Activated naive CD4-positive, alpha-beta T cell treated with anti-CD3 and anti-CD28 coated beads, Interleukin-2, amount 50 U/mL, for 24 hours (primary cell): ENCODE measurements at regions not wholly inside any gene's neighbourhood (a gene's known extent, or its start where the extent isn't known, plus 50 kb on each side); places are given as distances from the start of the nearest gene placed in this dataset.

Experiments used
- H3K27ac Mint-ChIP-seq: one replicate; pipeline ENCODE4 v1.8.0; 2021; ENCODE audit warnings: mild to moderate bottlenecking, mixed read lengths
- H3K27me3 Mint-ChIP-seq: one replicate; pipeline ENCODE4 v1.8.0; 2021; ENCODE audit warnings: mixed read lengths
- H3K36me3 Mint-ChIP-seq: one replicate; pipeline ENCODE4 v1.8.0; 2021; ENCODE audit warnings: mixed read lengths
- H3K4me1 Mint-ChIP-seq: one replicate; pipeline ENCODE4 v1.8.0; 2021; ENCODE audit warnings: mixed read lengths
- H3K4me3 Mint-ChIP-seq: one replicate; pipeline ENCODE4 v1.8.0; 2021; ENCODE audit warnings: mild to moderate bottlenecking, mixed read lengths
- H3K9me3 Mint-ChIP-seq: one replicate; pipeline ENCODE4 v1.8.0; 2021; ENCODE audit warnings: mixed read lengths

DNA sequence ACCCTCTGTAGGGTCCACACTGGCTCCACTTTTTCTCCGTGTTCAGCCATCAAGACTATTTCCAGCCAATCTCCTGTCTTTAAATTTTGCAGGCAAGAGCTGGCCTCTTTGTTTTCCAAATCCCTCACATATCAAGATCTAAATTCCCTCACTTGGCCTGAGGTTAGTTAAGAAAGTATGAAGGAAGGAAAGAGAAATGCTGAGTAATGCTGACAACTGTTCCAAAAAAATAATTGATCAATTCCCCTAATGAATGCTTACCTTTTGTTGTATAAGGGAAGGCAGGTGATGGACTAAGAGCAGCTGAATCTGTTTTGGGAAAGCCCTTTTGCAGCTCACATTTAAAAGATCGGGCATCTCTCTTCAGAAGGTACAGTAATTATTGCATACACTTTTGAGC, 105.1 kb upstream of the KCNJ16 start:
- Mint-ChIP-seq H3K9me3 (peaks cover 4% of the 10 kb centered on the region), H3K27me3 (no peaks in the 10 kb centered on the region), H3K27ac (no peak overlapping the region), H3K36me3 (no peaks in the 10 kb centered on the region), H3K4me3 (no peak overlapping the region), H3K4me1 (no peaks in the 10 kb centered on the region)

DNA sequence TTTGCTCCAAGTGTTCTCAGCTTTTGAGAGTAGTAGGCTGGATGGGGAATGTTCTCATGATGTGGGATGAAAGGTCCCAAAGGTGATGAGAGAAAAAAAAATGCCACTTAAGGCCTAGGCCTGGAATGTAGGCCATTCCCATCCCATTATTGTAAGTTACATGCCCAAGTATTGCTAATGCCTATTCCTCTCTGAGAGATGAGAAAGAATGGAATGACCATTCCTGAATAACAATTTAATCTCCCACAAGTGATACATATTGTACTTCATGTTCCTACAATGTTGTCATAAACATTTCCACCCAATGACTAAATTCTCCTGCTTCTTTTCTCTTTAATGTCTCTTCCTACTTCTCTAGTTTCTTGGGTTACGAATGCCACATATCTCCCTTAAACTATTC, 102.8 kb upstream of the KCNJ16 start:
- Mint-ChIP-seq H3K36me3 (no peaks in the 10 kb centered on the region), H3K4me3 (no peak overlapping the region), H3K9me3 (no peaks in the 10 kb centered on the region), H3K27ac (no peak overlapping the region), H3K4me1 (no peaks in the 10 kb centered on the region), H3K27me3 (no peaks in the 10 kb centered on the region)

DNA sequence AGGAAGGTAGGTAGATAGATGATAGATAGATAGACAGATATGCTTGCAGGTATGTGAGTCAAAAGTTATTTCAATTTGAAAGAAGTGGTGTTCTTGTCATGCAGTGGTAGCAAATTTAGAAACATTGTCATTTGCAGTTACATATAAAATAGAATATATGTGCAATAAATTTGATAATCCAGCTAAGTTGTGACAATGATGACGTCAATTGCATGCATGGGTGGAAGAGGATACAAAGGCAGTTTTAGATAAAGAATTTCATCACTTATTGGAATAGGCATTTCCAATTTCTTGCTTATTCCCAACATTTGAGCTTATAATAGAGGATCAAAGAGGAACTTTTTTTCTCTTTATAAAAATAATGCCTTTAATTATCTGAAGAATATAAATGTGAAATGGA, 99.2 kb upstream of the KCNJ16 start:
- Mint-ChIP-seq H3K27me3 (no peaks in the 10 kb centered on the region), H3K9me3 (no peaks in the 10 kb centered on the region), H3K36me3 (no peaks in the 10 kb centered on the region), H3K4me1 (no peaks in the 10 kb centered on the region), H3K27ac (no peak overlapping the region), H3K4me3 (no peak overlapping the region)

GRCh38 chr17:69978056-69978646, 96.9 kb upstream of the KCNJ16 start:
- H3K9me3 Mint-ChIP-seq: peaks cover 5% of the 10 kb centered on the region
- no peaks in the 10 kb centered on the region for H3K27me3 Mint-ChIP-seq
- H3K36me3 Mint-ChIP-seq: no peaks in the 10 kb centered on the region
- no peak overlapping the region for H3K4me3 Mint-ChIP-seq
- no peak overlapping the region for H3K27ac Mint-ChIP-seq
- H3K4me1 Mint-ChIP-seq: no peaks in the 10 kb centered on the region

GRCh38 chr17:69981441-69981840, 93.6 kb upstream of the KCNJ16 start:
- Mint-ChIP-seq H3K27me3 (no peaks in the 10 kb centered on the region), H3K4me3 (no peak overlapping the region), H3K27ac (no peak overlapping the region), H3K9me3 (peaks cover 6% of the 10 kb centered on the region), H3K4me1 (no peaks in the 10 kb centered on the region), H3K36me3 (no peaks in the 10 kb centered on the region)

- H3K4me1 Mint-ChIP-seq: no peaks in the 10 kb centered on the region
- no peaks in the 10 kb centered on the region for H3K36me3 Mint-ChIP-seq
- no peak overlapping the region for H3K4me3 Mint-ChIP-seq
- H3K27ac Mint-ChIP-seq: no peak overlapping the region
- H3K9me3 Mint-ChIP-seq: peaks cover 22% of the 10 kb centered on the region
- H3K27me3 Mint-ChIP-seq: peaks cover 1% of the 10 kb centered on the region
Observed at GRCh38 chr17:69995476-69995875, 79.5 kb upstream of the KCNJ16 start.

DNA sequence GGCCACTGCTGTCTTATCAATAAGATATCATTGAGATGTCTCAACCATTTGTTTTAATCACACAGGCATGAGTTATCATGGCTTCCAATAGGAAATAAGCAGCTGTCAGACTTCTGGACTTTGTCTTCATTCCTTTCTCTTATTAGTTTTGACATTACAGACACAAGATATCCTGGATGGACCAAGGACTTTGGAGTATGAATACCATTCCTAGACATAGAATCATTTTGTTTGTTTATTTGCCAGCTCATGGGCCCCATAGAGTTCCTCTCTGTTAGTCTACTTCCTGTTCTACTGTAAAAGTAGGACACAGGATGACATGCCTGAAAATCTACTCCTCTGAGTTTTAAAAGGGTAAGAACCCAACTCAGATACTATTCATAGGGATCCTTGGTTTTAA, 77.7 kb upstream of the KCNJ16 start:
- no peaks in the 10 kb centered on the region for H3K36me3 Mint-ChIP-seq
- no peaks in the 10 kb centered on the region for H3K4me1 Mint-ChIP-seq
- H3K27me3 Mint-ChIP-seq: no peaks in the 10 kb centered on the region

DNA sequence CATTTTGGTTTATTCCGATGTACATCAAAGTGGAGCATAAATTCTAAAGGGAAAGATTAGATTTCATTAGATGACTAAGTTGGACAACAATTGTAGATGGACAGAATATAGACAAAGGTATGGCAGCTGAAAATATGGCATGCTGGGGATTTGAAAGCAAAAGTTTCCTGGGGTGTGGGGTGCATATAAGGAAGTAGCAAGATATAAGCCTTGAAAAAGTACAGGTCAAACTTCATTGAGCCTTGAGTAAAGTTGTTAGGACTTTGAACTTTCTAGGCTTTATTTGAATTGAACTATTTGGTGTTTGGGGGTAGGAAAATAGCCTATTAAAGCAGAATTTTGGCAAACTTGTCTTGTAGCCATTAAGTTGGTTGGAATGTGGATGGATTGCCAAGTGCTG, 75.8 kb upstream of the KCNJ16 start:
- Mint-ChIP-seq H3K9me3 (peaks cover 13% of the 10 kb centered on the region), H3K27ac (no peak overlapping the region), H3K4me3 (no peak overlapping the region), H3K27me3 (no peaks in the 10 kb centered on the region), H3K4me1 (no peaks in the 10 kb centered on the region), H3K36me3 (no peaks in the 10 kb centered on the region)

More for the DNA sequence above, 77.7 kb upstream of the KCNJ16 start:
- H3K27ac Mint-ChIP-seq: no peak overlapping the region
- H3K9me3 Mint-ChIP-seq: peaks cover 14% of the 10 kb centered on the region
- no peak overlapping the region for H3K4me3 Mint-ChIP-seq

GRCh38 chr17:70006159-70006558, 68.9 kb upstream of the KCNJ16 start:
- H3K36me3 Mint-ChIP-seq: no peaks in the 10 kb centered on the region
- H3K27ac Mint-ChIP-seq: no peak overlapping the region
- H3K27me3 Mint-ChIP-seq: peaks cover 3% of the 10 kb centered on the region
- no peaks in the 10 kb centered on the region for H3K4me1 Mint-ChIP-seq
- H3K9me3 Mint-ChIP-seq: peaks cover 14% of the 10 kb centered on the region
- no peak overlapping the region for H3K4me3 Mint-ChIP-seq

GRCh38 chr17:70011750-70012149, 63.3 kb upstream of the KCNJ16 start:
- Mint-ChIP-seq H3K27me3 (peaks cover 4% of the 10 kb centered on the region), H3K9me3 (peaks cover 7% of the 10 kb centered on the region), H3K4me1 (no peaks in the 10 kb centered on the region), H3K36me3 (no peaks in the 10 kb centered on the region), H3K27ac (no peak overlapping the region), H3K4me3 (no peak overlapping the region)

GRCh38 chr17:70013911-70014310, 61.1 kb upstream of the KCNJ16 start:
- Mint-ChIP-seq H3K27me3 (peaks cover 2% of the 10 kb centered on the region), H3K36me3 (no peaks in the 10 kb centered on the region), H3K4me3 (no peak overlapping the region), H3K27ac (no peak overlapping the region), H3K4me1 (no peaks in the 10 kb centered on the region), H3K9me3 (no peaks in the 10 kb centered on the region)

DNA sequence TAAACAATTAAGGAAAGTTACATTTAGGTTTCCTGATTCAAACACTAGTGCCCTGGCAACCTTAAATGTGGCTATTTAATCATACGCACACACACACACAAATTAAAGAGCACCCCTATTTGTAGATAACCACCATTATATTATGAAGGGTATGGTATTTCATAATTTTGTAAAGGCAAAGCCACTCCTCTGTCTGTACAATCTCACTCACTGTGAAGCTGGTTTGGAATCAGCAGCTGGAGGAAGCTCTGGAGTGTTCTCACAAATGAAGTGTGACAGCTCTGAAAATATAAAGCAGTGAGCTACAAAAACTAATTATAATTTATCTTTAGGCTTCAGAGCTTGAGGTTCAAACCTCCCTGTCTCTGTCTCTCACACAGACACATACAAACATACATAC, 57.9 kb upstream of the KCNJ16 start:
- Mint-ChIP-seq H3K4me3 (no peak overlapping the region), H3K27ac (no peak overlapping the region)

GRCh38 chr17:70017941-70018340, 57.1 kb upstream of the KCNJ16 start:
- Mint-ChIP-seq H3K27ac (no peak overlapping the region), H3K4me1 (no peaks in the 10 kb centered on the region), H3K27me3 (peaks cover 2% of the 10 kb centered on the region), H3K4me3 (no peak overlapping the region), H3K36me3 (no peaks in the 10 kb centered on the region), H3K9me3 (no peaks in the 10 kb centered on the region)

More for the DNA sequence above, 57.9 kb upstream of the KCNJ16 start:
- Mint-ChIP-seq H3K9me3 (no peaks in the 10 kb centered on the region), H3K4me1 (no peaks in the 10 kb centered on the region), H3K36me3 (no peaks in the 10 kb centered on the region), H3K27me3 (peaks cover 2% of the 10 kb centered on the region)

DNA sequence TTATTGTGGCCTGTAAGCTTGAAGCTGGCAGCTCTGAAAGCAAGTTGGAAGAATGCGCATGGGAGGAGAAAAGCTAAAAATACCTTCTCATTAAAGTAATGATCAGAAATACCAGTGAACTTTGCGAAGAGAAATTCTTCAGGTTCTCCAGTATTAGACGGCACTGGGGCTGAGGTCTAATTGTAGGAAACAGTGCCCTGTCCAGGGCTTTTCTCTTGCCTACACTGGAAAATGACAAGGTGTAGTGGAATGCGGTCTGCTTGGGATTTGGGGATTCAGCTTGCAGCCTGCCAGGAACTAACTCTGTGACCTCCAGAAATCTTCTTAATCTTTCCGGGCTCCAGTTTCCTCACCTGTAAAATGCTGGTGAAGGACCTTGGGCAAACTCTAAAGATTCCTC, 53.3 kb upstream of the KCNJ16 start:
- Mint-ChIP-seq H3K4me3 (no peak overlapping the region), H3K27ac (no peak overlapping the region), H3K36me3 (no peaks in the 10 kb centered on the region), H3K9me3 (no peaks in the 10 kb centered on the region), H3K4me1 (no peaks in the 10 kb centered on the region), H3K27me3 (peaks cover 1% of the 10 kb centered on the region)

DNA sequence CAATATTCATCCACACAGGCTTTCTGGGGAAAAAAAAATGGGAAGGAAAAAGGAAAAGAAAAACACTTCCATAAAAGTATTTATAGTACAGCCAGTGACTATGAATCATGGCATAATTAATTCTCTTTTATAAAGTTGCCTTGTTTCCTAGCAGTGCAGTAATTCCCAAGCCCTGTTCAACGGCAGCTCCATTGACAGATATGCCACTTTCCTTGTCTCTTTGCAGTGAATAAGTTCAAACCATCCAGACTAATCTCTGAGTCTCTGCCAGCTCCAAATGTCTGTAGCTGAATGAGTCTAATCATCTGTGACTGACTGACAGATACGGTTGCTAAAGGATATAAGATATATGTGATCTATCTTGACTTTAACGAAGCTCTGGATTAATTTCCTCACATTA, 52.9 kb upstream of the KCNJ16 start:
- Mint-ChIP-seq H3K36me3 (no peaks in the 10 kb centered on the region), H3K27ac (no peak overlapping the region)

GRCh38 chr17:70024253-70024652, 50.8 kb upstream of the KCNJ16 start:
- peaks cover 2% of the 10 kb centered on the region for H3K27me3 Mint-ChIP-seq
- H3K4me1 Mint-ChIP-seq: no peaks in the 10 kb centered on the region
- H3K4me3 Mint-ChIP-seq: no peak overlapping the region
- H3K9me3 Mint-ChIP-seq: no peaks in the 10 kb centered on the region
- H3K36me3 Mint-ChIP-seq: no peaks in the 10 kb centered on the region
- H3K27ac Mint-ChIP-seq: no peak overlapping the region

More for the DNA sequence above, 52.9 kb upstream of the KCNJ16 start:
- no peaks in the 10 kb centered on the region for H3K4me1 Mint-ChIP-seq
- H3K27me3 Mint-ChIP-seq: peaks cover 1% of the 10 kb centered on the region
- H3K4me3 Mint-ChIP-seq: no peak overlapping the region
- no peaks in the 10 kb centered on the region for H3K9me3 Mint-ChIP-seq
